RPMI7951 (cell line): ENCODE measurements at regions not wholly inside any gene's neighbourhood (a gene's known extent, or its start where the extent isn't known, plus 50 kb on each side); places are given as distances from the start of the nearest gene placed in this dataset.

Experiments used
- DNase-seq: peaks from one replicate; pipeline ENCODE4 v3.0.0-alpha.2; 2012; ENCODE audit warnings: low read depth

- no peak for DNase-seq
Measured at GRCh38 chr2:195410074-195410671, 246.9 kb upstream of the SLC39A10 start.

DNA sequence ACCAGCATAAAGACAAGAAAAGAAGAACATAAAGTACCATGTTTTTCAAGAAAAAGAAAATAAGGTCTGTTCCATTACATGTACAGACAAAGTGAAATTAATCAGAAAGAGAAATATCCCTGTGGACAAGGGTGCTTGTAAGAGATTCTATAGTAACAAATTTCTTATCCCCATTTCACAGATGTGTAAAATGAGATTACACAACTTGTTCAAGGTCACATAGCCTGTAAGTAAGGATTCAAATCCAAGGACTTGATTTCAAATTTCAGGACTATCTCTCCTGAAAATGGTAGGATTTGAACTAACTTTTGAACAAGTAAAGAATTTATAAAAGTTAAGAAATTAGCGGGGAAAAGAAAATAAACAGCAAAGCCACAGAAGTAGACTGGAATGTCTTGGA, 248.2 kb upstream of the SLC39A10 start:
- DNase-seq: no peak

- DNase-seq: peak; percentile 16
Measured at GRCh38 chr2:195408196-195408595, 248.8 kb upstream of the SLC39A10 start.

- peak; percentile 58 for DNase-seq
Measured at GRCh38 chr2:195407783-195408182, 249.2 kb upstream of the SLC39A10 start.

- peak; percentile 36 for DNase-seq
Measured at GRCh38 chr2:195406886-195407603, 250.0 kb upstream of the SLC39A10 start.

GRCh38 chr2:195404651-195405050, 252.4 kb upstream of the SLC39A10 start:
- no peak for DNase-seq

DNA sequence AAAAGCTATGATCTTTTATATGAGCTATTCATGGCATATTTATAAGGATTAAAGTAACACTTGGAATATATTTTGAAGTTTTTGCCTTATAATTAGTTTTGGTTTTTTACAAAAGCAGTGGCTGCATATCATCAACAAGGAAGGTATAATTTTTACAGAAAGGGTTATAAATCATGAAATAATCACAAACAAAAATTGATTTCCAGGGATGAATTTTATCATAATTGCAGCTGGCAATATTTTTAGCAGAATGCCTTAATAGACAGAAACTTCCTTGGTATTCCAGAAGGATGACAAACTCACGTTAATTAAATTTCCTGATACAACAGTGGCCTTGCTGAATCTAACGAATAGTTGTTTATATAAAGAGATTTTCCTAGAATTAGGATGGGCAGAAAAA, 260.5 kb upstream of the SLC39A10 start:
- no peak for DNase-seq

DNA sequence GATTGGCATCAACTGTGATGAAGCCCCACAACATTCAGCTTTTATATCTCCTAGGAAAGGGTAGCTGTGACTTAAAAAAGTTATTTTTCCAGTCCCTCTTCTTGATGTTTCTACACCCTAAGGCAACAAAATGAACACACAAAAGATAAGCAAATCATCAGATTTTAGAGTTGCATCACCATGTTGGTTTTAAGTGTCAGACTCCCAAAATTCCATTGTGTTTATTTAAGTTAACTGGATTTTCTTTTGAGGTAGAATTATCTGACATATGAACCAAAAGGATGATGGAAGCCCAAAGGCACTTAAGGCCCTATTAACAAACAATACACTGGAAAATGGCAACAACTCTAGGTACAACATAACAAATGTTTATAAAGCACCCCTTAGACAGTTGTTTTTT, 261.7 kb upstream of the SLC39A10 start:
- peak; percentile 65 for DNase-seq

GRCh38 chr2:195392446-195393336, 264.3 kb upstream of the SLC39A10 start:
- DNase-seq: no peak

DNA sequence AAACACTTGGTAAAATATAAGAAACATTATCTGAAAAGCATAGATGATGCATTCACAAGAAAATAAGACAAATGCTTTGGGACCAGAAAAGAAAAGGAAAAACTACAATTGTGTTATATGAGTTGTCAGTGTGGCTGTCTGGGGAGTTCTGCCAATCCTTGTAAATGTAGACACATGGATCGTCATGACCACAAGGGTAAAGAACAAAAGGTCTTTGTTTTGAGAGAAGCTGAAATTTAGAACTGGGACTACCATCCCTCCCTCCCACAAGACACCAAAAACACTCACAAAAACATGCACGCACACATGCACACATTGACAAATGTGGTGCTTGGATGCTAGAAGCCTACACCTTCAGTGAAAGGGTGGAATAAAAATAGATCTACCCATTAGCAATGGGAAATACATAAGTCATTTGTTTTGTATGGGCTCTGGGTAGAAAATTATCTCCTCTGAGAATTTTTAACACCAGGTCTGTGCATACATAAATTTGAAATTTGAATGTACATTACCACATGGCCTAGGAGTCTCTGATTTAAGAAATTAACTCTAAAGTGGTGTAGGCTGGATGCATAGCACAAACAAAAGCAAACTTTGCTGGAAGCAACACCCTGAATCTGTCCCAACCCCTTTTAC, 266.2 kb upstream of the SLC39A10 start:
- peak; percentile 74 for DNase-seq

GRCh38 chr2:195388028-195388427, 269.0 kb upstream of the SLC39A10 start:
- no peak for DNase-seq

GRCh38 chr2:195382186-195382585, 274.8 kb upstream of the SLC39A10 start:
- DNase-seq: no peak

DNA sequence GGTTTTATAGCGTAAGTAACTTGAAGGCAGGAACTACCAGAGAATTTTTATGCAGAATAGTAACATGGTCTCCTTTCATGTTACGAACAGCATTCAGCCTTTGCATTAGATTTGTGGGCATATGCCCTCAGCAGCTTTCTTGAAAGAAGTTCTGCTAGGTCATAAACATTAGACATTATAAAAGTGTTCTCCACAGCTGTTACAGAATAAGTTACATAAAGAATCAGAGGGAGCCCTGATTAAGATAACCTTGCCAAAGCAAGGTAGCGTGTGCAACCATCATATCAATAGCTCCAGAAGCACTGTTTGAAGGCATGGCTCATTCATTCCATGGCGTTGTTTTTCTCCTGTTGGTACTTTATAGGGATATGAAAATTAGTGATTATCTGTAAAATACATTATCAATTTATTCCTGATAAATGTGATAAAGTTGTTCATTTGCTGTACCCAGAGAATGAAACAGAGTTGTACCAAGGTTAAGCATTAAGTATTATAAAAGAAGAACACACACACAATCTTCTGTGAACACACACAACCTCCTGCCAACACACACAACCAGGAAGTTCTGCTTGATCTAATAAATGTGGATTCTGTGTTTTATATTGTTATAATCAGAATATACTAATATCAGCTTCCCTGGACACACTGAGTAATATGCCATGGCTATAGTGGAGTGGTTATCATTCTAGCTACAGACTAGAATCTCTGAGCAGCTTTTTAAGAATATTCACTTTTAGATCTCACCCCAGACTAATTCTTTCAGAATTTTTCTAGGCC, 286.7 kb upstream of the SLC39A10 start:
- no peak for DNase-seq

GRCh38 chr2:195369218-195369587, 287.8 kb upstream of the SLC39A10 start:
- DNase-seq: no peak

DNA sequence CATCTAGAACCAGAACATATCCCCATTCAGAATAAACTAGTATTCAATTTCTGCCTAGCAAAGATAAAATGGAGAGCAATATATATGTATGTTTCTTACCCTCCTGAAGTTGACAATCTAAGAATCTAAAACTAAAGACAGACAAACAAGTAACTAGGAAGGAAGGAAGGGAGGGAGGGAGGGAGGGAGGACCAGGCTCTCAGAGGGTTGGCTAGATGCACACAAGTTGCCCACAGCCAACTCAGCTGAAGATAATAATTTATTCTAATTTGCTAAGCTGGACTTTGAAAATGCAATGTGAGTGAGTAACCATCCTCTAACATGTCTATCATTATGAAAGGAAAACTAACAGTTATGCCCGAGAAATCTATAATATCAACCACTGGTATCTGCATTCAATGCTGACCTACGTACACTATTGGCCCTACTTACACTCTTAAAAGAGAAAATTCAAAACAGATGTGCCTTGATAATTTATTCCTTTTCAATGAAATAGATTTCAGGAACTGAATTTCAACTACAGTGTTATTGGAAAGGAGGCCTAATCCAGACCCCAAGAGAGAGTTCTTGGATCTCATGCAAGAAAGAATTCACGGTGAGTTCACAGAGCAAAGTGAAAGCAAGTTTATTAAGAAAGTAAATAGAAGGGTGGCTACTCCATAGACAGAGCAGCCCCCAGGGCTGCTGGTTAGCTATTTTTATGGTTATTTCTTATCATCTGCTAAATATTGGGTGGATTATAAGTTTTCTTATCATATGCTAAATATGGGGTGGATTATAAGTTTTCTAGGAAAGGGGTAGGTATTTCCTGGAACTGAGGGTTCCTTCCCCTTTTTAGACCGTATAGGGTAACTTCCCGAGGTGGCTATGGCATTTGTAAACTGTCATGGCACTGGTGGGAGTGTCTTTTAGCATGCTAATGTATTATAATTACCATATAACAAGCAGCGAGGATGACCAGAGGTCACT, 288.5 kb upstream of the SLC39A10 start:
- DNase-seq: peak; percentile 26

DNA sequence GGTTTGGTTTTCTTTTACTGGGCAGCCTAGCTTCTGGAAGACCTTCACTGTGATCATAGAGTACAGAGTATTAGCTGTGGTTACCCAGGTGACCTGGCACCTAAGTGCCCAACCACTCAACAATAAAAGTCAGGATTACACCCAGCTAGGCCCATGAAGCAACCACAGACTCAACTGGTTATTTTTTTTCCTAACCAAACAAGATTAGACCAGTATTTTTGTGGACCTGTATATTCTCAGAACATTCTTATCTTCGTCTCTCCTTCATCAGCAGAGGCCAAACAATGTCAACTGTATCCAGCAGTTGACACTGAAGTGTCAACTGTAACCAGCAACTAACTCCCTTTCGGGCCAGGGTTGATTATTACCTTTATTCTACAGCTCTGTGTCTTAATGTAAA, 289.2 kb upstream of the SLC39A10 start:
- DNase-seq: no peak

DNA sequence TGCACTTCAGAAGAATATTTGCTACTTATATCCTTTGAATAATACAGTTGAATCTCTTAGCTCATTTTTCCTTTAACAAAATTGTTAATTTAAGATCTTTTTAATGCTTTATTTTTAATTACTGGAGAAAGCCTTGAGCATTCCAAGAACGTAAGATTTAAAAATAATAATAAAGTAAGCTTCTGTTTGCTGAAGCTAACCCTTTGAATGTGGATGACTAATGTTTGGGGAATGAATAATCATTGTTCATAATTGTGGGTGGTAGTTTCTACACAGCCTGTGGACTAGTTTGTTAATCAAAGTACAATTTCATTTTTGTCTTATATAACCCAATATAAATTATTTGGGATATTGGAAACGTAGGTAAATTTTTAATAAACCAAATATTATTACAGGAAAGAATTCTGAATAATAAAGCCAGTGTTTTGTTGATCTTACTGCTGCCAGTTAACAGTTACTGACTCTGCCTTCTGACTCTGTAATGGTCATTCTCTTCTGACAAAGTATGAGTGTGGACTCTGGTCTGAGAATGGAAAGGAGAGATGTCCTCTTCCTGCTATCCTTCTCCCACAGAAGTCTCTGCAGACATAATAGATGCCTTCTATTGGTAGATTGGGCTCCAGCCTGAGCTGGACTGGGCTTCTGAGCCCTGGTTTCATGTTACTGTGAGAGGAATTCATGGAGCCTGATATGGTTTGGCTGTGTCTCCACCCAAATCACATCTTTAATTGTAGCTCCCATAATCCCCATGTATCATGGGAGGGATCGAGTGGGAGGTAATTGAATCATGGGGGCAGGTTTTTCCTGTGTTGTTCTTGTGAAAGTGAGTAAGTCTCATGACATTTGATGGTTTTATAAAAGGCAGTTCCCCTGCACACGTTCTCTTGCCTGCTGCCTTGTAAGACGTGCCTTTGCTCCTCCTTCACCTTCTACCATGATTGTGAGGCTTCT, 292.7 kb upstream of the SLC39A10 start:
- peak; percentile 41 for DNase-seq

DNA sequence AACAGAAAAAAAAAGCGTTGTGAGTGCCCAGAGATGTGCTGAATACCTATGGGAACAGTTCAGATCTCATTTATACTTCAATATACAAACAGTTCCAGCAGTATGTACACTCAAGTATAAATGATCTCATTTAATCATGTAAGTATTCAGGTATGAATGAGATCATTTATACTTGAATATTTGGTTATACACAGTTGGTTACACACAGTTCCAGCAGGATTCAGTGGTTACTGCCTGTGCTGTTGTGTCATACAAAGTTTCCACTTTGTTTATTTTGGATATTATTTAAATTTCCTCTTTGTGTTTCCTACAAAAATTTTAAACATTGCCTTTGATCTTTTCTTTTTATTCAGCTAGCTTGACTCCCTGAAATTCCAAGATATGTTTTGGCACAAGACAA, 293.5 kb upstream of the SLC39A10 start:
- no peak for DNase-seq

GRCh38 chr2:195360242-195360641, 296.8 kb upstream of the SLC39A10 start:
- no peak for DNase-seq
